ENCODE measurements at regions not wholly inside any gene's neighbourhood (a gene's known extent, or its start where the extent isn't known, plus 50 kb on each side); places are given as distances from the start of the nearest gene placed in this dataset.

DNA sequence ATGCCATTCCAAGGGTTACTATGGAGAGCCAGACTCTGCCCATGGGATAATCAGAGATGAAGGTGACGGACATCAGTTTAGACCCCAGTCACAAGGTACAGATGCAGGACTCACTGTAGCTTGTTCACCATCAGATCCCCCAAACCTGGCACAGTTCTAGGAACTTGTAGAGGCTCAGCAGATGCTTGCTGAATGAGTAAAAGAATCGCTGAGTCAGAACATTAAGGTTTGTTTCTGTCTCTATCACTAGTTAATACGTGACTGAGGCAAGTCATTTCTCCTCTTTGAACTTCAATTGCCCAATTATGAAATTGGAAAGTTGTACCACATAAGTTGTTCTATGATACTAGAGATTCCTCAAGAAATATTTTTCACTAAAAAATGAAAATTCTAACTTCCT, 65.1 kb downstream of the PPP1R3C start:
- TF ChIP-seq ETV6 (CRISPR knock-in tag; IDR thresholded peaks at IDR 0.05) (no peak), SP1 (CRISPR knock-in tag; conservative IDR thresholded peaks at IDR 0.05) (no peak), ZBTB21 (CRISPR knock-in tag; IDR thresholded peaks at IDR 0.05; ENCODE audit: borderline replicate concordance) (no peak), IRF2 (CRISPR knock-in tag; IDR thresholded peaks at IDR 0.05; ENCODE audit: borderline replicate concordance, low read depth) (no peak), ZNF121 (CRISPR knock-in tag; IDR thresholded peaks at IDR 0.05) (no peak), NFYB (CRISPR knock-in tag; conservative IDR thresholded peaks at IDR 0.05; ENCODE audit: low read depth) (no peak), RELA (CRISPR knock-in tag; IDR thresholded peaks at IDR 0.05; ENCODE audit: borderline replicate concordance) (no peak)
- TF ChIP-seq, protein P1, sequence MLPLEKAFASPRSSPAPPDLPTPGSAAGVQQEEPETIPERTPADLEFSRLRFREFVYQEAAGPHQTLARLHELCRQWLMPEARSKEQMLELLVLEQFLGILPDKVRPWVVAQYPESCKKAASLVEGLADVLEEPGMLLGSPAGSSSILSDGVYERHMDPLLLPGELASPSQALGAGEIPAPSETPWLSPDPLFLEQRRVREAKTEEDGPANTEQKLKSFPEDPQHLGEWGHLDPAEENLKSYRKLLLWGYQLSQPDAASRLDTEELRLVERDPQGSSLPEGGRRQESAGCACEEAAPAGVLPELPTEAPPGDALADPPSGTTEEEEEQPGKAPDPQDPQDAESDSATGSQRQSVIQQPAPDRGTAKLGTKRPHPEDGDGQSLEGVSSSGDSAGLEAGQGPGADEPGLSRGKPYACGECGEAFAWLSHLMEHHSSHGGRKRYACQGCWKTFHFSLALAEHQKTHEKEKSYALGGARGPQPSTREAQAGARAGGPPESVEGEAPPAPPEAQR (CRISPR knock-in tag; IDR thresholded peaks at IDR 0.05): no peak
- TF ChIP-seq, protein P2, sequence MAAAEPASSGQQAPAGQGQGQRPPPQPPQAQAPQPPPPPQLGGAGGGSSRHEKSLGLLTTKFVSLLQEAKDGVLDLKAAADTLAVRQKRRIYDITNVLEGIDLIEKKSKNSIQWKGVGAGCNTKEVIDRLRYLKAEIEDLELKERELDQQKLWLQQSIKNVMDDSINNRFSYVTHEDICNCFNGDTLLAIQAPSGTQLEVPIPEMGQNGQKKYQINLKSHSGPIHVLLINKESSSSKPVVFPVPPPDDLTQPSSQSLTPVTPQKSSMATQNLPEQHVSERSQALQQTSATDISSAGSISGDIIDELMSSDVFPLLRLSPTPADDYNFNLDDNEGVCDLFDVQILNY (CRISPR knock-in tag; IDR thresholded peaks at IDR 0.05): no peak
- TF ChIP-seq, protein P3, sequence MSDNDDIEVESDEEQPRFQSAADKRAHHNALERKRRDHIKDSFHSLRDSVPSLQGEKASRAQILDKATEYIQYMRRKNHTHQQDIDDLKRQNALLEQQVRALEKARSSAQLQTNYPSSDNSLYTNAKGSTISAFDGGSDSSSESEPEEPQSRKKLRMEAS (CRISPR knock-in tag; IDR thresholded peaks at IDR 0.05): no peak
- TF ChIP-seq, protein P4, sequence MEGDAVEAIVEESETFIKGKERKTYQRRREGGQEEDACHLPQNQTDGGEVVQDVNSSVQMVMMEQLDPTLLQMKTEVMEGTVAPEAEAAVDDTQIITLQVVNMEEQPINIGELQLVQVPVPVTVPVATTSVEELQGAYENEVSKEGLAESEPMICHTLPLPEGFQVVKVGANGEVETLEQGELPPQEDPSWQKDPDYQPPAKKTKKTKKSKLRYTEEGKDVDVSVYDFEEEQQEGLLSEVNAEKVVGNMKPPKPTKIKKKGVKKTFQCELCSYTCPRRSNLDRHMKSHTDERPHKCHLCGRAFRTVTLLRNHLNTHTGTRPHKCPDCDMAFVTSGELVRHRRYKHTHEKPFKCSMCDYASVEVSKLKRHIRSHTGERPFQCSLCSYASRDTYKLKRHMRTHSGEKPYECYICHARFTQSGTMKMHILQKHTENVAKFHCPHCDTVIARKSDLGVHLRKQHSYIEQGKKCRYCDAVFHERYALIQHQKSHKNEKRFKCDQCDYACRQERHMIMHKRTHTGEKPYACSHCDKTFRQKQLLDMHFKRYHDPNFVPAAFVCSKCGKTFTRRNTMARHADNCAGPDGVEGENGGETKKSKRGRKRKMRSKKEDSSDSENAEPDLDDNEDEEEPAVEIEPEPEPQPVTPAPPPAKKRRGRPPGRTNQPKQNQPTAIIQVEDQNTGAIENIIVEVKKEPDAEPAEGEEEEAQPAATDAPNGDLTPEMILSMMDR (IDR thresholded peaks at IDR 0.05): no peak
- TF ChIP-seq, protein P5, sequence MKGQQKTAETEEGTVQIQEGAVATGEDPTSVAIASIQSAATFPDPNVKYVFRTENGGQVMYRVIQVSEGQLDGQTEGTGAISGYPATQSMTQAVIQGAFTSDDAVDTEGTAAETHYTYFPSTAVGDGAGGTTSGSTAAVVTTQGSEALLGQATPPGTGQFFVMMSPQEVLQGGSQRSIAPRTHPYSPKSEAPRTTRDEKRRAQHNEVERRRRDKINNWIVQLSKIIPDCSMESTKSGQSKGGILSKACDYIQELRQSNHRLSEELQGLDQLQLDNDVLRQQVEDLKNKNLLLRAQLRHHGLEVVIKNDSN (CRISPR knock-in tag; IDR thresholded peaks at IDR 0.05): no peak

Data from WTC11 (cell line).